ENCODE measurements at regions not wholly inside any gene's neighbourhood (a gene's known extent, or its start where the extent isn't known, plus 50 kb on each side); places are given as distances from the start of the nearest gene placed in this dataset.

- TF ChIP-seq GATA2 (IDR thresholded peaks at IDR 0.05; ENCODE audit: insufficient read depth, insufficient read length, low read depth, low read length) (no peak), JUN (IDR thresholded peaks at IDR 0.05; ENCODE audit: borderline replicate concordance, insufficient read depth, insufficient read length, low read depth) (no peak), MAX (IDR thresholded peaks at IDR 0.05; ENCODE audit: insufficient read depth, insufficient read length) (no peak), MYC (IDR thresholded peaks at IDR 0.05; ENCODE audit: low read depth, low read length) (no peak), CTCF (IDR thresholded peaks at IDR 0.05; ENCODE audit: extremely low read depth in 1 of 2, insufficient read depth in 1 of 2, low read depth in 1 of 2, low read length in 2 of 2) (no peak)
- no peaks in the 10 kb centered on the region for H3K9me3 ChIP-seq (replicated peaks; ENCODE audit: control insufficient read depth, insufficient read depth, low read length)
- H3K4me3 ChIP-seq (replicated peaks in 1 of 3; ENCODE audit: insufficient read depth in 1 of 3, low read depth in 1 of 3, low read length in 3 of 3), result no peak overlapping the region
- no TSS peak for BruUV-seq (replicated peaks)
- H3K27me3 ChIP-seq (ENCODE audit: control insufficient read depth in 2 of 2, insufficient read depth in 2 of 2, low read length in 2 of 2), result no peaks in the 10 kb centered on the region
- no peak overlapping the region for H3K27ac ChIP-seq (ENCODE audit: insufficient read depth, low read depth, low read length)
- DNase-seq (ENCODE audit: low read depth, low spot score) (no peak), FAIRE-seq (no peak)
- dilution Hi-C loops (cut with MboI; ENCODE audit: extremely low pct_ligation_motif_present, low sequenced_read_pairs) (no loop called here), intact Hi-C loops (cut with micrococcal nuclease) (loop anchor here (2.0 kb wide), 1 partner anchor 15 kb away; no protein-coding TSS in a partner anchor)
- no peaks in the 10 kb centered on the region for H3K79me2 ChIP-seq (ENCODE audit: control insufficient read depth, insufficient read depth, low read length)
- H3K4me2 ChIP-seq (ENCODE audit: insufficient read depth, low read length), result no peak overlapping the region
- ChIA-PET CTCF (no interaction called here), POLR2A (no interaction called here)
- no peak overlapping the region for H2AFZ ChIP-seq (ENCODE audit: low read depth, low read length)
- no peak overlapping the region for H3K9ac ChIP-seq (replicated peaks; ENCODE audit: extremely low read depth, insufficient read depth, low read length)
- H3K9me1 ChIP-seq (replicated peaks; ENCODE audit: control insufficient read depth, extremely low read depth, insufficient read depth, low read length), result no peaks in the 10 kb centered on the region
- H3K36me3 ChIP-seq (ENCODE audit: control insufficient read depth in 2 of 2, extremely low read depth in 1 of 2, insufficient read depth in 2 of 2, low read length in 2 of 2), result no peaks in the 10 kb centered on the region
- H4K20me1 ChIP-seq (replicated peaks; ENCODE audit: control insufficient read depth, extremely low read depth, insufficient read depth, low read length), result no peaks in the 10 kb centered on the region
- no peaks in the 10 kb centered on the region for H3K4me1 ChIP-seq (ENCODE audit: control insufficient read depth, extremely low read depth, insufficient read depth, low read length)
Observed at GRCh38 chr13:80889829-80890228, 548.9 kb upstream of the SPRY2 start.

- POLR2A ChIA-PET, result no interaction called here
- no peak for TF ChIP-seq GATA2 (IDR thresholded peaks at IDR 0.05; ENCODE audit: insufficient read depth, insufficient read length, low read depth, low read length)
- TF ChIP-seq POLR2AphosphoS5 (IDR thresholded peaks at IDR 0.05; ENCODE audit: insufficient read depth, low read depth, low read length), result no peak
- no peak for TF ChIP-seq MAX (IDR thresholded peaks at IDR 0.05; ENCODE audit: insufficient read depth, insufficient read length)
- TF ChIP-seq MYC (IDR thresholded peaks at IDR 0.05; ENCODE audit: low read depth, low read length), result no peak
- TF ChIP-seq FOS (IDR thresholded peaks at IDR 0.05; ENCODE audit: borderline replicate concordance, insufficient read depth, low read length), result no peak
- TF ChIP-seq CTCF (IDR thresholded peaks at IDR 0.05; ENCODE audit: extremely low read depth in 1 of 2, insufficient read depth in 1 of 2, low read depth in 1 of 2, low read length in 2 of 2), result no peak
- no peak for TF ChIP-seq POLR2A (IDR thresholded peaks at IDR 0.05; ENCODE audit: low read depth, low read length)
- TF ChIP-seq EZH2 (IDR thresholded peaks at IDR 0.05; ENCODE audit: borderline replicate concordance, low read depth, low read length, severe bottlenecking), result no peak
- no peak for TF ChIP-seq JUN (IDR thresholded peaks at IDR 0.05; ENCODE audit: borderline replicate concordance, insufficient read depth, insufficient read length, low read depth)
- H3K4me3 ChIP-seq (replicated peaks in 1 of 3; ENCODE audit: insufficient read depth in 1 of 3, low read depth in 1 of 3, low read length in 3 of 3), result no peak overlapping the region
- H3K4me2 ChIP-seq (ENCODE audit: insufficient read depth, low read length), result no peak overlapping the region
- no peaks in the 10 kb centered on the region for H3K4me1 ChIP-seq (ENCODE audit: control insufficient read depth, extremely low read depth, insufficient read depth, low read length)
- DNase-seq (ENCODE audit: low read depth, low spot score), result no peak
- FAIRE-seq, result no peak
- no peak overlapping the region for H3K9ac ChIP-seq (replicated peaks; ENCODE audit: extremely low read depth, insufficient read depth, low read length)
- no peaks in the 10 kb centered on the region for H3K79me2 ChIP-seq (ENCODE audit: control insufficient read depth, insufficient read depth, low read length)
- BruUV-seq (replicated peaks), result no TSS peak
- H3K9me3 ChIP-seq (replicated peaks; ENCODE audit: control insufficient read depth, insufficient read depth, low read length), result no peaks in the 10 kb centered on the region
- dilution Hi-C loops (cut with MboI; ENCODE audit: extremely low pct_ligation_motif_present, low sequenced_read_pairs), result no loop called here
- H2AFZ ChIP-seq (ENCODE audit: low read depth, low read length), result no peak overlapping the region
- CTCF ChIA-PET, result interaction anchor here (1.1 kb wide), 1 partner anchor 12 kb away, joined by 3 read pairs; no protein-coding TSS in a partner anchor
- no peaks in the 10 kb centered on the region for H3K9me1 ChIP-seq (replicated peaks; ENCODE audit: control insufficient read depth, extremely low read depth, insufficient read depth, low read length)
- no peaks in the 10 kb centered on the region for H3K27me3 ChIP-seq (ENCODE audit: control insufficient read depth in 2 of 2, insufficient read depth in 2 of 2, low read length in 2 of 2)
- H4K20me1 ChIP-seq (replicated peaks; ENCODE audit: control insufficient read depth, extremely low read depth, insufficient read depth, low read length), result no peaks in the 10 kb centered on the region
- H3K36me3 ChIP-seq (ENCODE audit: control insufficient read depth in 2 of 2, extremely low read depth in 1 of 2, insufficient read depth in 2 of 2, low read length in 2 of 2), result no peaks in the 10 kb centered on the region
- no peak overlapping the region for H3K27ac ChIP-seq (ENCODE audit: insufficient read depth, low read depth, low read length)
- intact Hi-C loops (cut with micrococcal nuclease), result no loop called here
Observed at GRCh38 chr13:80888390-80888789, 547.5 kb upstream of the SPRY2 start.

Data from endothelial cell of umbilical vein (primary cell).